Calu3 (cell line): ENCODE measurements at regions not wholly inside any gene's neighbourhood (a gene's known extent, or its start where the extent isn't known, plus 50 kb on each side); places are given as distances from the start of the nearest gene placed in this dataset.

ENCODE experiments used
- BruUV-seq: library from RNA; stranded (reverse); fragments of 400-500 nt; replicated peaks from 2 replicates; lab custom pipeline; 2021; lab: Mats Ljungman, UMichigan
- CTCF ChIA-PET: fragments of 300-600 bp; sonication (Branson Sonifier 250); formaldehyde crosslinking; loops from one replicate; lab custom pipeline; 2022; ENCODE audit warnings: antibody characterized with exemption; lab: Charles Lee
- DNase-seq: peaks from one replicate; pipeline ENCODE4 v3.0.0; 2022
- H3K27ac Mint-ChIP-seq: one replicate; pipeline ENCODE4 v1.8.0; 2022; ENCODE audit warnings: mixed read lengths; ENCODE audit not compliant: unreplicated experiment
- H3K27me3 Mint-ChIP-seq: one replicate; pipeline ENCODE4 v1.8.0; 2022; ENCODE audit warnings: mixed read lengths; ENCODE audit not compliant: unreplicated experiment
- H3K36me3 Mint-ChIP-seq: one replicate; pipeline ENCODE4 v1.8.0; 2022; ENCODE audit warnings: mild to moderate bottlenecking, moderate library complexity, mixed read lengths; ENCODE audit not compliant: insufficient read depth, unreplicated experiment
- H3K4me1 Mint-ChIP-seq: one replicate; pipeline ENCODE4 v1.8.0; 2022; ENCODE audit warnings: mild to moderate bottlenecking, low read depth, mixed read lengths; ENCODE audit not compliant: unreplicated experiment
- H3K4me3 Mint-ChIP-seq: one replicate; pipeline ENCODE4 v1.8.0; 2022; ENCODE audit warnings: mild to moderate bottlenecking, low read depth, moderate library complexity, mixed read lengths; ENCODE audit not compliant: unreplicated experiment
- H3K9me3 Mint-ChIP-seq: one replicate; pipeline ENCODE4 v1.8.0; 2022; ENCODE audit warnings: low read depth, mixed read lengths; ENCODE audit not compliant: unreplicated experiment
- intact Hi-C: fragments of 100-400 bp; cut with micrococcal nuclease; formaldehyde crosslinking; loops from one replicate; pipeline ENCODE4 v1.10.0; 2022; ENCODE audit not compliant: unreplicated experiment
- TF ChIP-seq, protein P1 (sequence below): fragments of 200-600 bp; IDR thresholded peaks from one replicate; pipeline ENCODE4 v1.8.0; 2022; ENCODE audit warnings: antibody characterized with exemption; ENCODE audit not compliant: unreplicated experiment

DNA sequence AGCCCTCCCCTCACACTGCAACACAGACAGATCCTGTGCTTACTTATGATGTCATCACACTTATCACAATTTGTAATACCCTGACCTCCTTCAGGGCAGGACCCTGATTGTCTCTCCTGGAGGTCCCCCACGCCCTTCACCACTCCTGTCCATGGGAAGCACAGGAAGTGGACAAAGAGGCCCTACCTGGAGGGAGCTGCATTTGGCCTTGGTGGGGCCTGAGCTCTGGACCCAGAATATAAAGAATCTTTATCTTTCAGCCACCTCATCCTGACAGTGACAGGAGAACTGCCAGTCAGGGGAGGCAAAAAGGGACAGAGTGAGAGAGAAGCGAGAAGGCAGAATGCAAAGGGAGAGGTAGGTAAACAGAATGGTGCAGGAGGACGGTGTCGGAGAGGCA is 303.4 kb upstream of the N4BP1 start:
- H3K9me3 Mint-ChIP-seq, result no peaks in the 10 kb centered on the region
- H3K27ac Mint-ChIP-seq, result no peak overlapping the region
- no peak overlapping the region for H3K4me3 Mint-ChIP-seq
- H3K4me1 Mint-ChIP-seq, result no peaks in the 10 kb centered on the region
- TF ChIP-seq, protein P1, sequence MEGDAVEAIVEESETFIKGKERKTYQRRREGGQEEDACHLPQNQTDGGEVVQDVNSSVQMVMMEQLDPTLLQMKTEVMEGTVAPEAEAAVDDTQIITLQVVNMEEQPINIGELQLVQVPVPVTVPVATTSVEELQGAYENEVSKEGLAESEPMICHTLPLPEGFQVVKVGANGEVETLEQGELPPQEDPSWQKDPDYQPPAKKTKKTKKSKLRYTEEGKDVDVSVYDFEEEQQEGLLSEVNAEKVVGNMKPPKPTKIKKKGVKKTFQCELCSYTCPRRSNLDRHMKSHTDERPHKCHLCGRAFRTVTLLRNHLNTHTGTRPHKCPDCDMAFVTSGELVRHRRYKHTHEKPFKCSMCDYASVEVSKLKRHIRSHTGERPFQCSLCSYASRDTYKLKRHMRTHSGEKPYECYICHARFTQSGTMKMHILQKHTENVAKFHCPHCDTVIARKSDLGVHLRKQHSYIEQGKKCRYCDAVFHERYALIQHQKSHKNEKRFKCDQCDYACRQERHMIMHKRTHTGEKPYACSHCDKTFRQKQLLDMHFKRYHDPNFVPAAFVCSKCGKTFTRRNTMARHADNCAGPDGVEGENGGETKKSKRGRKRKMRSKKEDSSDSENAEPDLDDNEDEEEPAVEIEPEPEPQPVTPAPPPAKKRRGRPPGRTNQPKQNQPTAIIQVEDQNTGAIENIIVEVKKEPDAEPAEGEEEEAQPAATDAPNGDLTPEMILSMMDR, result no peak
- H3K36me3 Mint-ChIP-seq, result no peaks in the 10 kb centered on the region
- BruUV-seq, result no TSS peak
- CTCF ChIA-PET, result no interaction called here
- no peak for DNase-seq
- H3K27me3 Mint-ChIP-seq, result peaks cover 43% of the 10 kb centered on the region
- intact Hi-C loops, result no loop called here

DNA sequence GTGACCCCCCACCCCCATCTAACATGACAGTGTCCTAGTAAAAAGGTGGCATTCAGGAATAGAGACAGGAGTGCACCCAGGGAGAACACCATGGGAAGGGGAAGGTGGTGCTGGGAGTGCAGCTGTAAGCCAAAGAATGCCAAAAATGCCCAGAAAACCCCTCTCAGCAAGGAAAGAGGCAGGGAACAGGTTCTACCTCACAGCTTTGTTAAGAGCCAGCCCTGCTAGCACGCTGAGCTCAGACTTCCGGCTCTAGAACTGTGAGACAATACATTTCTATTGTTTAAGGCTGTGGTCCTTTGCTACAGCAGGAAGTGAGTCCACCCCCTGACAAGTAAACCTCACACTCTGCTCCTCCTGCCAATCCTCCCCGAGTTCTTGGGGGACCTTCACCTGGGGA is 302.4 kb upstream of the N4BP1 start:
- H3K9me3 Mint-ChIP-seq, result no peaks in the 10 kb centered on the region
- no TSS peak for BruUV-seq
- no peak overlapping the region for H3K27ac Mint-ChIP-seq
- CTCF ChIA-PET, result no interaction called here
- no peaks in the 10 kb centered on the region for H3K4me1 Mint-ChIP-seq
- DNase-seq, result no peak
- H3K27me3 Mint-ChIP-seq, result peaks cover 53% of the 10 kb centered on the region
- TF ChIP-seq, protein P1, result no peak
- H3K36me3 Mint-ChIP-seq, result no peaks in the 10 kb centered on the region
- no peak overlapping the region for H3K4me3 Mint-ChIP-seq
- intact Hi-C loops, result no loop called here

DNA sequence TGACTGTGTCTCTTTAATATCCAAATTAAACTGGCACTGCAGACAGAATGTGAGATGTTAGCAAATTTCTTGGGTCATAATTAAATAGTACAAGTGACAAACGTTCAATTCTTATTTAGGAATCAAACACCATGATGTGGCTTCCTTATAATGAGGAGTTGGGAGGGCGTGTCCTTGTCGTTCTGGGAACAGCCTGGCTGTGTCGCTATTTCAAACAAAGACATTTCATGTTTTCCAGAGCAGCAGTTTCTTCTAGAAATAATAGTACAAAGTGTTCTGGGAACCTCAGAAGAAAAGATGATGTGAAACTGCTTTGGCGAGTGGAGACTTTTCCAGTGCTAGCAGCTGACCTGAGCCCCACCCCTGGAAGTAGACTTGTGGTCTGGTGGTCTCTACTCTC is 301.7 kb upstream of the N4BP1 start:
- CTCF ChIA-PET, result no interaction called here
- DNase-seq, result no peak
- TF ChIP-seq, protein P1, result no peak
- no peaks in the 10 kb centered on the region for H3K4me1 Mint-ChIP-seq
- peaks cover 56% of the 10 kb centered on the region for H3K27me3 Mint-ChIP-seq
- intact Hi-C loops, result no loop called here
- H3K27ac Mint-ChIP-seq, result no peak overlapping the region
- no peak overlapping the region for H3K4me3 Mint-ChIP-seq
- no peaks in the 10 kb centered on the region for H3K9me3 Mint-ChIP-seq
- H3K36me3 Mint-ChIP-seq, result no peaks in the 10 kb centered on the region
- BruUV-seq, result no TSS peak

DNA sequence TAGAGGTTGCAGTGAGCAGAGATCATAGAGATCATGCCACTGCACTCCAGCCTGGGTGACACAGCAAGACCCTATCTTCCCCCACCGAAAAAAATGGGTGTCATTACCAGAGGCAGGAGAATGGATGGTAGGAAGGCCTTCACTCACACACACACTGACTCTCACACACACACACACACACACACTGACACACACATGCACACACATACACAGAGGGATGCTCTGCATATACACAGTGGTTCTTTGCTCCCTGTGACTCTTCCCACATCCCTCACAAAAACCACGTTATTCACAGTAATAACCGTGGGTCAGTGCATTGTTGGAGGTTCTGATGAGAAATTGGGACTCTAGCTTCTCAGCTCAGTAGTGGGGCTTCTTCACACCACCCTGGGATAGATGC is 300.2 kb upstream of the N4BP1 start:
- Mint-ChIP-seq H3K36me3 (no peaks in the 10 kb centered on the region), H3K4me1 (no peaks in the 10 kb centered on the region), H3K4me3 (no peak overlapping the region), H3K27ac (no peak overlapping the region), H3K27me3 (peaks cover 59% of the 10 kb centered on the region), H3K9me3 (no peaks in the 10 kb centered on the region)
- CTCF ChIA-PET, result no interaction called here
- DNase-seq, result no peak
- intact Hi-C loops, result no loop called here
- BruUV-seq, result no TSS peak
- TF ChIP-seq, protein P1, result no peak
